ENCODE measurements at regions not wholly inside any gene's neighbourhood (a gene's known extent, or its start where the extent isn't known, plus 50 kb on each side); places are given as distances from the start of the nearest gene placed in this dataset.

GRCh38 chr10:61828034-61828433 is 73.5 kb upstream of the ARID5B start:
- Histone ChIP-seq H3K4me3 (ENCODE audit: insufficient read length, low read depth) (no peak overlapping the region), H3K27me3 (ENCODE audit: insufficient read depth, insufficient read length) (no peaks in the 10 kb centered on the region), H3K9ac (ENCODE audit: insufficient read length, low read depth) (no peak overlapping the region), H3K36me3 (ENCODE audit: insufficient read depth, insufficient read length, low read length) (no peaks in the 10 kb centered on the region), H3K4me1 (ENCODE audit: insufficient read depth, insufficient read length) (no peaks in the 10 kb centered on the region), H3K9me3 (ENCODE audit: insufficient read depth, low read length) (no peaks in the 10 kb centered on the region)
- DNase-seq (ENCODE audit: low read depth, low spot score) = no peak
- TF ChIP-seq SUZ12 (IDR thresholded peaks at IDR 0.05; ENCODE audit: extremely low read depth, insufficient read depth, insufficient read length) = no peak
- TF ChIP-seq ZNF274 (IDR thresholded peaks at IDR 0.05; ENCODE audit: low read depth, low read length) = no peak
- TF ChIP-seq YY1 (IDR thresholded peaks at IDR 0.05; ENCODE audit: insufficient read depth, insufficient read length) = no peak

- no peaks in the 10 kb centered on the region for H3K27me3 ChIP-seq (ENCODE audit: insufficient read depth, insufficient read length)
- no peak overlapping the region for H3K9ac ChIP-seq (ENCODE audit: insufficient read length, low read depth)
- H3K9me3 ChIP-seq (ENCODE audit: insufficient read depth, low read length) = no peaks in the 10 kb centered on the region
- H3K4me1 ChIP-seq (ENCODE audit: insufficient read depth, insufficient read length) = no peaks in the 10 kb centered on the region
- H3K4me3 ChIP-seq (ENCODE audit: insufficient read length, low read depth) = no peak overlapping the region
- no peak for DNase-seq (ENCODE audit: low read depth, low spot score)
- H3K36me3 ChIP-seq (ENCODE audit: insufficient read depth, insufficient read length, low read length) = no peaks in the 10 kb centered on the region
- TF ChIP-seq SUZ12 (IDR thresholded peaks at IDR 0.05; ENCODE audit: extremely low read depth, insufficient read depth, insufficient read length) = no peak
These were observed 72.7 kb upstream of the ARID5B start for GRCh38 chr10:61828788-61829187.

DNA sequence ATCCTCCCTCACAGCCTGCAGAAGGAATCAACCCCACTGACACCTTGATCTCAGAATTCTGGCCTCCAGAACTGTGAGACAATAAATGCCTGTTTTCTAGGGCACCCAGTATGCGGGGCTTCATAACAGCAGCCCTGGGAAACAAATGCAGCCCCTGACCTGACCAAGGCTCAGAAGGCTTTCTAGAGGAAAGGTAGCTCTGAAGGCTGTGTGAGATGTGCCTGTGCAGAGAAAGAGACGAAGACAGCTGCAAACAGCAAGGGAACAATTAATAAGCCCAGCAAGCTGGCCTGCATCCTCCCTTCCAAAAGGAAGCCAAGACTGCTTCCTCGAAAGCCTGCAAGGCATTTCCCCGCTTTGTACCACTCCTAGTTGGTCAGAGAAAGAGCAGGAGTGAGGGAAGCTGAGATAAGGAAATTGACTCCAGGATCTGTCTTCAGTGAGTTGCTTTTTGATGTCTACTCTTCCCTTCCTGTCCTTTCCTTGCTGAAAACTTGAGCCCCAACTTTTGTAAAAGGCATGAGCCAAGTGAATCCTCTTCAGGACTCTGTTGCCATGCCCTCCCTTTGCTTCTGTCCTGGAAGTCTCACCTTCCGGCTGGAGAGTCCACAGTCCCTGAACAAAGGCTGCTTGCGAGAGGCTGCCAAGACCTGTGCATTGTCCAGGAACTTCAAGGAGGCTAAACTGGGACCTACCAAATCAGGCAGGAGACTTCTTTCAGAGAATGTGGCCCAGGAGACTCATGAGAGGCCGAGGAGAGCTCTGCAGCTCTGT is 71.2 kb upstream of the ARID5B start:
- TF ChIP-seq YY1 (IDR thresholded peaks at IDR 0.05; ENCODE audit: insufficient read depth, insufficient read length) (no peak), ZNF274 (IDR thresholded peaks at IDR 0.05; ENCODE audit: low read depth, low read length) (no peak), SUZ12 (IDR thresholded peaks at IDR 0.05; ENCODE audit: extremely low read depth, insufficient read depth, insufficient read length) (no peak)
- DNase-seq (ENCODE audit: low read depth, low spot score) = no peak
- no peaks in the 10 kb centered on the region for H3K36me3 ChIP-seq (ENCODE audit: insufficient read depth, insufficient read length, low read length)
- H3K4me3 ChIP-seq (ENCODE audit: insufficient read length, low read depth) = no peak overlapping the region
- no peaks in the 10 kb centered on the region for H3K4me1 ChIP-seq (ENCODE audit: insufficient read depth, insufficient read length)
- H3K9ac ChIP-seq (ENCODE audit: insufficient read length, low read depth) = no peak overlapping the region
- no peaks in the 10 kb centered on the region for H3K27me3 ChIP-seq (ENCODE audit: insufficient read depth, insufficient read length)
- no peaks in the 10 kb centered on the region for H3K9me3 ChIP-seq (ENCODE audit: insufficient read depth, low read length)

GRCh38 chr10:61830846-61831273 is 70.6 kb upstream of the ARID5B start:
- H3K4me3 ChIP-seq (ENCODE audit: insufficient read length, low read depth) = no peak overlapping the region
- no peaks in the 10 kb centered on the region for H3K27me3 ChIP-seq (ENCODE audit: insufficient read depth, insufficient read length)
- DNase-seq (ENCODE audit: low read depth, low spot score) = no peak
- H3K9me3 ChIP-seq (ENCODE audit: insufficient read depth, low read length) = no peaks in the 10 kb centered on the region
- no peak for TF ChIP-seq YY1 (IDR thresholded peaks at IDR 0.05; ENCODE audit: insufficient read depth, insufficient read length)
- no peak for TF ChIP-seq ZNF274 (IDR thresholded peaks at IDR 0.05; ENCODE audit: low read depth, low read length)
- no peak for TF ChIP-seq SUZ12 (IDR thresholded peaks at IDR 0.05; ENCODE audit: extremely low read depth, insufficient read depth, insufficient read length)
- H3K9ac ChIP-seq (ENCODE audit: insufficient read length, low read depth) = no peak overlapping the region
- no peaks in the 10 kb centered on the region for H3K4me1 ChIP-seq (ENCODE audit: insufficient read depth, insufficient read length)
- no peaks in the 10 kb centered on the region for H3K36me3 ChIP-seq (ENCODE audit: insufficient read depth, insufficient read length, low read length)

GRCh38 chr10:61832866-61833481 is 68.5 kb upstream of the ARID5B start:
- Histone ChIP-seq H3K36me3 (ENCODE audit: insufficient read depth, insufficient read length, low read length) (no peaks in the 10 kb centered on the region), H3K9ac (ENCODE audit: insufficient read length, low read depth) (no peak overlapping the region), H3K4me3 (ENCODE audit: insufficient read length, low read depth) (no peak overlapping the region), H3K9me3 (ENCODE audit: insufficient read depth, low read length) (no peaks in the 10 kb centered on the region), H3K4me1 (ENCODE audit: insufficient read depth, insufficient read length) (no peaks in the 10 kb centered on the region), H3K27me3 (ENCODE audit: insufficient read depth, insufficient read length) (no peaks in the 10 kb centered on the region)
- TF ChIP-seq ZNF274 (IDR thresholded peaks at IDR 0.05; ENCODE audit: low read depth, low read length) = no peak
- no peak for TF ChIP-seq SUZ12 (IDR thresholded peaks at IDR 0.05; ENCODE audit: extremely low read depth, insufficient read depth, insufficient read length)
- TF ChIP-seq YY1 (IDR thresholded peaks at IDR 0.05; ENCODE audit: insufficient read depth, insufficient read length) = no peak
- no peak for DNase-seq (ENCODE audit: low read depth, low spot score)

DNA sequence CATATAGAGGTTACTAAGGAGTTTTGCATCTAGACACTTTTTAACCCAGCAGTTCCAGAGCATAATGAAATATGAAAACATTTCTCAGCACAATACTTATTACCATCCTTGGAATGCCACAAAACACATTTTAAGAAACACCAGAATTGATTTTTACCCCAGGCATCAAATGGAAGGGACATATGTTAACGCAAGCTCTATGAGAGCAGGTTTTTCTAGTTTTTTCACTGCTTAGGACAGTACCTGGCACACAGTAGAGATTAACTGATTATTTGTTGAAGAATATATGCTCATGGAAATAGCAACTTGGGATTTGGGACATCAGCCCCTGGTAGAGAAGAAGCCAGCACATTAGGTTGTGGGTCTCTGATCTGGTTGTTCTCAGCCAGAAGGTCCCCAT is 67.0 kb upstream of the ARID5B start:
- Histone ChIP-seq H3K27me3 (ENCODE audit: insufficient read depth, insufficient read length) (no peaks in the 10 kb centered on the region), H3K36me3 (ENCODE audit: insufficient read depth, insufficient read length, low read length) (no peaks in the 10 kb centered on the region), H3K4me3 (ENCODE audit: insufficient read length, low read depth) (no peak overlapping the region), H3K9me3 (ENCODE audit: insufficient read depth, low read length) (no peaks in the 10 kb centered on the region), H3K9ac (ENCODE audit: insufficient read length, low read depth) (no peak overlapping the region), H3K4me1 (ENCODE audit: insufficient read depth, insufficient read length) (no peaks in the 10 kb centered on the region)
- no peak for DNase-seq (ENCODE audit: low read depth, low spot score)
- TF ChIP-seq SUZ12 (IDR thresholded peaks at IDR 0.05; ENCODE audit: extremely low read depth, insufficient read depth, insufficient read length) (no peak), ZNF274 (IDR thresholded peaks at IDR 0.05; ENCODE audit: low read depth, low read length) (no peak), YY1 (IDR thresholded peaks at IDR 0.05; ENCODE audit: insufficient read depth, insufficient read length) (no peak)

- Histone ChIP-seq H3K4me3 (ENCODE audit: insufficient read length, low read depth) (no peak overlapping the region), H3K27me3 (ENCODE audit: insufficient read depth, insufficient read length) (no peaks in the 10 kb centered on the region), H3K9me3 (ENCODE audit: insufficient read depth, low read length) (no peaks in the 10 kb centered on the region), H3K9ac (ENCODE audit: insufficient read length, low read depth) (no peak overlapping the region), H3K4me1 (ENCODE audit: insufficient read depth, insufficient read length) (no peaks in the 10 kb centered on the region), H3K36me3 (ENCODE audit: insufficient read depth, insufficient read length, low read length) (no peaks in the 10 kb centered on the region)
- TF ChIP-seq YY1 (IDR thresholded peaks at IDR 0.05; ENCODE audit: insufficient read depth, insufficient read length) (no peak), ZNF274 (IDR thresholded peaks at IDR 0.05; ENCODE audit: low read depth, low read length) (no peak), SUZ12 (IDR thresholded peaks at IDR 0.05; ENCODE audit: extremely low read depth, insufficient read depth, insufficient read length) (no peak)
- no peak for DNase-seq (ENCODE audit: low read depth, low spot score)
These were observed 66.2 kb upstream of the ARID5B start for GRCh38 chr10:61835069-61835945.
